Endodermal cell (in vitro differentiated cells): ENCODE measurements at regions not wholly inside any gene's neighbourhood (a gene's known extent, or its start where the extent isn't known, plus 50 kb on each side); places are given as distances from the start of the nearest gene placed in this dataset.

Experiments used
- DNase-seq: peaks from one replicate; pipeline ENCODE4 v3.0.0-alpha.2; 2017
- H3K27ac ChIP-seq: 2 replicates; pipeline ENCODE4 v1.5.1; 2013; ENCODE audit warnings: mild to moderate bottlenecking, low read depth, low read length, moderate library complexity
- H3K27me3 ChIP-seq: 2 replicates; pipeline ENCODE4 v1.6.1; 2013; ENCODE audit warnings: mild to moderate bottlenecking, low read length, moderate library complexity; ENCODE audit not compliant: insufficient read depth, control insufficient read depth, poor library complexity, severe bottlenecking
- H3K36me3 ChIP-seq: 2 replicates; pipeline ENCODE4 v1.7.0; 2013; ENCODE audit warnings: mild to moderate bottlenecking, low read length, moderate library complexity; ENCODE audit not compliant: control insufficient read depth, insufficient read depth
- H3K4me1 ChIP-seq: one replicate; pipeline ENCODE4 v1.7.0; 2013; ENCODE audit warnings: low read length; ENCODE audit not compliant: control insufficient read depth, insufficient read depth
- H3K4me3 ChIP-seq: 2 replicates; pipeline ENCODE4 v1.5.1; 2013; ENCODE audit warnings: mild to moderate bottlenecking, low read length, moderate library complexity
- H3K9ac ChIP-seq: 2 replicates; pipeline ENCODE4 v1.6.1; 2013; ENCODE audit warnings: mild to moderate bottlenecking, low read length, moderate library complexity; ENCODE audit not compliant: poor library complexity, severe bottlenecking; ENCODE audit errors: extremely low read depth
- H3K9me3 ChIP-seq: 2 replicates; pipeline ENCODE4 v1.6.1; 2013; ENCODE audit warnings: mild to moderate bottlenecking, low read length, moderate library complexity; ENCODE audit not compliant: control insufficient read depth
- H3K27ac Mint-ChIP-seq: 2 replicates; pipeline ENCODE4 v1.8.0; 2020; ENCODE audit warnings: mixed read lengths
- H3K27me3 Mint-ChIP-seq: 2 replicates; pipeline ENCODE4 v1.8.0; 2021; ENCODE audit warnings: mild to moderate bottlenecking, mixed read lengths; ENCODE audit not compliant: insufficient read depth
- H3K36me3 Mint-ChIP-seq: 2 replicates; pipeline ENCODE4 v1.8.0; 2020; ENCODE audit warnings: low read depth, mixed read lengths
- H3K4me1 Mint-ChIP-seq: 2 replicates; pipeline ENCODE4 v1.8.0; 2020; ENCODE audit warnings: mixed read lengths
- H3K4me3 Mint-ChIP-seq: 2 replicates; pipeline ENCODE4 v1.8.0; 2020; ENCODE audit warnings: mild to moderate bottlenecking, moderate library complexity, mixed read lengths
- H3K9me3 Mint-ChIP-seq: 2 replicates; pipeline ENCODE4 v1.8.0; 2020; ENCODE audit warnings: mild to moderate bottlenecking, mixed read lengths
- WGBS, 2 experiments: methylation state at CpG; one replicate each; pipeline versions ENCODE4 v1.1.5 to v1.1.7; 2013; ENCODE audit warnings: missing lambda C conversion rate in 2 of 2, mixed read lengths in 1 of 2; ENCODE audit not compliant: insufficient coverage in 1 of 2, insufficient read length in 1 of 2; 5-methylcytosine and 5-hydroxymethylcytosine counted together
- TF ChIP-seq, protein P1 (sequence below): fragments of 200-600 bp; sonication (generic); conservative IDR thresholded peaks from 2 replicates; pipeline ENCODE4 v1.5.0; 2021; ENCODE audit warnings: antibody characterized with exemption, mild to moderate bottlenecking

DNA sequence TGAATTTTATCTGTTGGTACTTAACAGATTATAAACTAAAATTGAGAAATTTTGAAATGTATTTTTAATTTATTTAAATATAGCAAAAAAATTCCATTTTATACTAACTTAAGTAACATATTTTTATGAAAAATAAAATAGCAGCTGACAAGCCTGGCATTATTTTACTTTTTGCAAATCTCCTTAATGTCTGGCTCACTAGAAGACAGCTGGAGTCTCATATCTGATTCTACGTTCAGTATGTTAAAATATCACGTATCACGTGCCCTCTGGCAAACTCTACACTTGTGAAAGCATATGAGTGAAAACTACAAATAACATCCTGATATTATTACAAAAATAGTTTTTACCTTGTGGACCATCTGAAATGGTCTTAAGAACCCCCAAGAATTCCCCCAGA lies 513.2 kb upstream of the NBEA start:
- Mint-ChIP-seq H3K27me3 (no peaks in the 10 kb centered on the region), H3K36me3 (no peaks in the 10 kb centered on the region), H3K27ac (no peak overlapping the region), H3K4me1 (peaks cover 13% of the 10 kb centered on the region), H3K4me3 (no peak overlapping the region), H3K9me3 (no peaks in the 10 kb centered on the region)
- peaks cover 6% of the 10 kb centered on the region for H3K4me1 ChIP-seq
- TF ChIP-seq, protein P1, sequence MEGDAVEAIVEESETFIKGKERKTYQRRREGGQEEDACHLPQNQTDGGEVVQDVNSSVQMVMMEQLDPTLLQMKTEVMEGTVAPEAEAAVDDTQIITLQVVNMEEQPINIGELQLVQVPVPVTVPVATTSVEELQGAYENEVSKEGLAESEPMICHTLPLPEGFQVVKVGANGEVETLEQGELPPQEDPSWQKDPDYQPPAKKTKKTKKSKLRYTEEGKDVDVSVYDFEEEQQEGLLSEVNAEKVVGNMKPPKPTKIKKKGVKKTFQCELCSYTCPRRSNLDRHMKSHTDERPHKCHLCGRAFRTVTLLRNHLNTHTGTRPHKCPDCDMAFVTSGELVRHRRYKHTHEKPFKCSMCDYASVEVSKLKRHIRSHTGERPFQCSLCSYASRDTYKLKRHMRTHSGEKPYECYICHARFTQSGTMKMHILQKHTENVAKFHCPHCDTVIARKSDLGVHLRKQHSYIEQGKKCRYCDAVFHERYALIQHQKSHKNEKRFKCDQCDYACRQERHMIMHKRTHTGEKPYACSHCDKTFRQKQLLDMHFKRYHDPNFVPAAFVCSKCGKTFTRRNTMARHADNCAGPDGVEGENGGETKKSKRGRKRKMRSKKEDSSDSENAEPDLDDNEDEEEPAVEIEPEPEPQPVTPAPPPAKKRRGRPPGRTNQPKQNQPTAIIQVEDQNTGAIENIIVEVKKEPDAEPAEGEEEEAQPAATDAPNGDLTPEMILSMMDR, result no peak
- 88% methylated on average over 3 of the region's 3 CpGs; no CpG with 5 or more reads in 1 of the 2 experiments for WGBS, 2 experiments
- H3K4me3 ChIP-seq, result no peak overlapping the region
- no peak overlapping the region for H3K27ac ChIP-seq
- no peaks in the 10 kb centered on the region for H3K9me3 ChIP-seq
- H3K27me3 ChIP-seq, result no peaks in the 10 kb centered on the region
- H3K36me3 ChIP-seq, result no peaks in the 10 kb centered on the region
- no peak for DNase-seq
- no peak overlapping the region for H3K9ac ChIP-seq

DNA sequence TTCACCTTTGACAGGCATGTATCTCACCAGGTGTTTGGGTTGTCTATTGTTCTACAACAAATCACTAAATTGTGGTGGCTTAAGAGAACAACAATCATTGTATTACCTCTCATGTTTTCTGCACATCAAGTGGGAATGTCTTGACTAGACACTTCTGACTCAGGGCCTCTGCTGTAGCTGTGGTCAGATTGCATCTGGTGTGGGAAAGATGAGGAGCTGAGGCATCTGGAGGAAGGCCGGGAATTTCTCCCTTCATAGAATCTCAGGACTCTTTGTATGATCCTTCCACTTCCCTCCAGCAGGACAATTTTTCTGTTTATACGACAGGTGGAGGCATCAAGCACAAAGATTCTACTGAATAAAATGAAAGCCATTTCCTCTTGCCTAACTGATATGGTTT lies 511.8 kb upstream of the NBEA start:
- H3K4me3 ChIP-seq, result no peak overlapping the region
- no peak overlapping the region for H3K9ac ChIP-seq
- Mint-ChIP-seq H3K9me3 (no peaks in the 10 kb centered on the region), H3K36me3 (no peaks in the 10 kb centered on the region), H3K27ac (no peak overlapping the region), H3K4me3 (no peak overlapping the region), H3K4me1 (peaks cover 9% of the 10 kb centered on the region), H3K27me3 (no peaks in the 10 kb centered on the region)
- 69 to 100% methylated on average over 1 to 2 of the region's 2 CpGs for WGBS, 2 experiments
- H3K36me3 ChIP-seq, result no peaks in the 10 kb centered on the region
- no peaks in the 10 kb centered on the region for H3K27me3 ChIP-seq
- DNase-seq, result no peak
- H3K9me3 ChIP-seq, result no peaks in the 10 kb centered on the region
- TF ChIP-seq, protein P1, result no peak
- no peak overlapping the region for H3K27ac ChIP-seq
- peaks cover 2% of the 10 kb centered on the region for H3K4me1 ChIP-seq

DNA sequence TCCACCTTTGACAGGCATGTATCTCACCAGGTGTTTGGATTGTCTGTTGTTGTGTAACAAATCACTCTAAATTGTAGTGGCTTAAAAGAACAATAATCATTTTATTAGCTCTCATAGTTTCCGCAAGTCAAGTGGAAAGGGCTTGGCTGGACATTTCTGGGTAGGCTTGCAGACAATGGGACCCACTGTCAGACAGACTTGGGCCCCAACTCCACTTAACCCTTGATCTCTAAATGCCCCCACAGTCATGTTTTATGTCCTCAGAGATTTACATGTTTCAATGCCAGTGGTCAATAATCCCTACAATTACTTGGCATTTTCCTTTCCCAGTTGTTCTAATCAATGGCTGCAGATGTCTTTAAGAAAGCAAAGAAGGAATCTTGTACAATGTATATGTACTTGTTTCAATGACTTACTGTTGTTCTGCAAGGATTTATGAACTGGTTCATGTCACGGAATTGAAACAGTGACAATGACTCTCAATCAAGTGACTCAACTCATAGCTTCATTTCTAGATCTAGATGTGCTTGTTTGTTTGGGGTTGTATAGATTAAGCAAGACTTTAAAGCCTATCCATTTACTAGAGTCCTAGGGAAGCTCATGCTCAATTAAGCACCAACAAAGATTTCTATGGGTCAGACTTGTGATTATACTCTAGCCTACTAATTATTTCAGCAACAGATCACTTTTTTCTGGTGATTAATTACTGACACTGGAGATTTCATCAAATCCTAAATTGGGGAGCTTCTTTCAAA lies 510.1 kb upstream of the NBEA start:
- H3K27me3 Mint-ChIP-seq, result no peaks in the 10 kb centered on the region
- no peaks in the 10 kb centered on the region for H3K27me3 ChIP-seq

More for the DNA sequence above, 510.1 kb upstream of the NBEA start:
- no peak overlapping the region for H3K4me3 Mint-ChIP-seq
- 92 to 100% methylated on average over 1 to 2 of the region's 2 CpGs for WGBS, 2 experiments
- DNase-seq, result no peak
- Histone ChIP-seq H3K27ac (no peak overlapping the region), H3K9ac (no peak overlapping the region), H3K4me1 (no peaks in the 10 kb centered on the region), H3K4me3 (no peak overlapping the region), H3K36me3 (no peaks in the 10 kb centered on the region), H3K9me3 (no peaks in the 10 kb centered on the region)
- no peaks in the 10 kb centered on the region for H3K36me3 Mint-ChIP-seq
- TF ChIP-seq, protein P1, result no peak
- no peaks in the 10 kb centered on the region for H3K4me1 Mint-ChIP-seq
- H3K9me3 Mint-ChIP-seq, result no peaks in the 10 kb centered on the region
- H3K27ac Mint-ChIP-seq, result no peak overlapping the region
